ENCODE measurements at regions not wholly inside any gene's neighbourhood (a gene's known extent, or its start where the extent isn't known, plus 50 kb on each side); places are given as distances from the start of the nearest gene placed in this dataset.
"Not testable (repeated sequence)": the region's sequence is repeated elsewhere in the genome, so short reads cannot be mapped to it uniquely, and the experiment has no call there.

- DNase-seq (ENCODE audit: low read depth) = not testable (repeated sequence)
These were observed 133.8 kb upstream of the POU3F1 start for GRCh38 chr1:38180388-38180787.

- no peak for DNase-seq (ENCODE audit: low read depth)
These were observed 132.9 kb upstream of the POU3F1 start for GRCh38 chr1:38179483-38179882.

GRCh38 chr1:38178216-38178615, 131.6 kb upstream of the POU3F1 start:
- DNase-seq (ENCODE audit: low read depth) = no peak

- no peak for DNase-seq (ENCODE audit: low read depth)
These were observed 128.5 kb upstream of the POU3F1 start for GRCh38 chr1:38175121-38175520.

- DNase-seq (ENCODE audit: low read depth) = no peak
These were observed 127.3 kb upstream of the POU3F1 start for GRCh38 chr1:38173848-38174247.

GRCh38 chr1:38173157-38173831, 126.7 kb upstream of the POU3F1 start:
- no peak for DNase-seq (ENCODE audit: low read depth)

- no peak for DNase-seq (ENCODE audit: low read depth)
These were observed 122.5 kb upstream of the POU3F1 start for GRCh38 chr1:38169121-38169520.

- no peak for DNase-seq (ENCODE audit: low read depth)
These were observed 121.8 kb upstream of the POU3F1 start for GRCh38 chr1:38168365-38168764.

GRCh38 chr1:38166461-38166860, 119.9 kb upstream of the POU3F1 start:
- no peak for DNase-seq (ENCODE audit: low read depth)

GRCh38 chr1:38153778-38154470, 107.3 kb upstream of the POU3F1 start:
- no peak for DNase-seq (ENCODE audit: low read depth)

GRCh38 chr1:38153066-38153777, 106.6 kb upstream of the POU3F1 start:
- no peak for DNase-seq (ENCODE audit: low read depth)

GRCh38 chr1:38152351-38153065, 105.9 kb upstream of the POU3F1 start:
- peak; percentile 53 for DNase-seq (ENCODE audit: low read depth)

- DNase-seq (ENCODE audit: low read depth) = no peak
These were observed 104.8 kb upstream of the POU3F1 start for GRCh38 chr1:38151399-38151798.

GRCh38 chr1:38146079-38146478, 99.5 kb upstream of the POU3F1 start:
- not testable (repeated sequence) for DNase-seq (ENCODE audit: low read depth)

- no peak for DNase-seq (ENCODE audit: low read depth)
These were observed 96.0 kb upstream of the POU3F1 start for GRCh38 chr1:38142606-38143005.

- DNase-seq (ENCODE audit: low read depth) = no peak
These were observed 94.9 kb upstream of the POU3F1 start for GRCh38 chr1:38141483-38141882.

- no peak for DNase-seq (ENCODE audit: low read depth)
These were observed 93.3 kb upstream of the POU3F1 start for GRCh38 chr1:38139738-38140487.

- DNase-seq (ENCODE audit: low read depth) = peak; percentile 97
These were observed 92.1 kb upstream of the POU3F1 start for GRCh38 chr1:38138498-38139233.

GRCh38 chr1:38137164-38137563, 90.6 kb upstream of the POU3F1 start:
- no peak for DNase-seq (ENCODE audit: low read depth)

- no peak for DNase-seq (ENCODE audit: low read depth)
These were observed 89.2 kb upstream of the POU3F1 start for GRCh38 chr1:38135625-38136414.

Data from RPMI7951 (cell line).